ENCODE measurements at regions not wholly inside any gene's neighbourhood (a gene's known extent, or its start where the extent isn't known, plus 50 kb on each side); places are given as distances from the start of the nearest gene placed in this dataset.

DNA sequence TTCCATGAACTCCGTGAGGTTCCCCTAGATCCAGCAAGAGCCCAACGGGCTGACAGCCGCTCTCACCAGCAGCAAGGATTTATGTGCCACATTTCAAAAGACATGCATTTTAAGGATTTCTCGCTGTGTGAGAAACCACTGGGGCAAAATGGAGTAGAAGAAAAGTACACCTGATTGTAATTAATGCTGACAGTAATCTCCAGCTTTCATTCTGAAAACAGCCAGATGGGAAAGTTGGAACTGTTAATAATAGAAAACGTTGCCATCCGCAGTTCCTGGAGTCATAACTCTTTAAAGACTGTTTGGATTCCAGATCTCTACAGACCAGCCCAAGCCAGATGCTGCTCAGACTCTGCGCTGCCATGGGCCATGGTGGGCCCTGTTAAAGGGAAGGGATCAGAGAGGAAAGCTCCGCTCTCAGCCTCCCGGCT, 216.9 kb upstream of the GLI3 start:
- TF ChIP-seq GATA2 (IDR thresholded peaks at IDR 0.05; ENCODE audit: low read depth, low read length) (no peak), GATA3 (IDR thresholded peaks at IDR 0.05; ENCODE audit: low read depth, low read length) (no peak)

Data from SH-SY5Y (cell line).